ENCODE measurements at regions not wholly inside any gene's neighbourhood (a gene's known extent, or its start where the extent isn't known, plus 50 kb on each side); places are given as distances from the start of the nearest gene placed in this dataset.
"Not testable (repeated sequence)": the region's sequence is repeated elsewhere in the genome, so short reads cannot be mapped to it uniquely, and the experiment has no call there.

DNA sequence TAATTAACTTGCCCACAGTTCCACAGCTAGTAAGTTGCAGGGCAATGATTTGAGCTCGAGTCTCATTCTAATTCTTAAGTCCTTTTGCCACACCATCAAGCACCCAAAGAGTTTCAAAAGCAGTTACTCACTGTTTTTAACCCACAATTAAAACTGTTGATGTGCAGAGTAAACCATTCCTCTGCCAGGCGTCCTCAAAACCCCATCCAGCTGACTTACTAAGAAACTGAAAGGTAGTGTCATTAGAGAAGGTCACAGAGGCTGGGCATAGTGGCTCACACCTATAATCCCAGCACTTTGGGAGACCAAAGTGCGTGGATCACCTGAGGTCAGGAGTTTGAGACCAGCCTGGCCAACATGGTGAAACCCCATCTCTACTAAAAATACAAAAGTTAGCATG is 121.7 kb downstream of the CHIC2 start:
- no peak for DNase-seq (ENCODE audit: low read depth)
- no peaks in the 10 kb centered on the region for H3K36me3 ChIP-seq (ENCODE audit: control insufficient read depth, insufficient read depth, low read length)
- H3K27me3 ChIP-seq (ENCODE audit: control insufficient read depth, insufficient read depth, low read length): no peaks in the 10 kb centered on the region
- H3K4me3 ChIP-seq (ENCODE audit: low read depth, low read length): no peak overlapping the region
- TF ChIP-seq, protein P1, sequence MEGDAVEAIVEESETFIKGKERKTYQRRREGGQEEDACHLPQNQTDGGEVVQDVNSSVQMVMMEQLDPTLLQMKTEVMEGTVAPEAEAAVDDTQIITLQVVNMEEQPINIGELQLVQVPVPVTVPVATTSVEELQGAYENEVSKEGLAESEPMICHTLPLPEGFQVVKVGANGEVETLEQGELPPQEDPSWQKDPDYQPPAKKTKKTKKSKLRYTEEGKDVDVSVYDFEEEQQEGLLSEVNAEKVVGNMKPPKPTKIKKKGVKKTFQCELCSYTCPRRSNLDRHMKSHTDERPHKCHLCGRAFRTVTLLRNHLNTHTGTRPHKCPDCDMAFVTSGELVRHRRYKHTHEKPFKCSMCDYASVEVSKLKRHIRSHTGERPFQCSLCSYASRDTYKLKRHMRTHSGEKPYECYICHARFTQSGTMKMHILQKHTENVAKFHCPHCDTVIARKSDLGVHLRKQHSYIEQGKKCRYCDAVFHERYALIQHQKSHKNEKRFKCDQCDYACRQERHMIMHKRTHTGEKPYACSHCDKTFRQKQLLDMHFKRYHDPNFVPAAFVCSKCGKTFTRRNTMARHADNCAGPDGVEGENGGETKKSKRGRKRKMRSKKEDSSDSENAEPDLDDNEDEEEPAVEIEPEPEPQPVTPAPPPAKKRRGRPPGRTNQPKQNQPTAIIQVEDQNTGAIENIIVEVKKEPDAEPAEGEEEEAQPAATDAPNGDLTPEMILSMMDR (IDR thresholded peaks at IDR 0.05; ENCODE audit: insufficient read depth, low read length, poor library complexity, severe bottlenecking): no peak

DNA sequence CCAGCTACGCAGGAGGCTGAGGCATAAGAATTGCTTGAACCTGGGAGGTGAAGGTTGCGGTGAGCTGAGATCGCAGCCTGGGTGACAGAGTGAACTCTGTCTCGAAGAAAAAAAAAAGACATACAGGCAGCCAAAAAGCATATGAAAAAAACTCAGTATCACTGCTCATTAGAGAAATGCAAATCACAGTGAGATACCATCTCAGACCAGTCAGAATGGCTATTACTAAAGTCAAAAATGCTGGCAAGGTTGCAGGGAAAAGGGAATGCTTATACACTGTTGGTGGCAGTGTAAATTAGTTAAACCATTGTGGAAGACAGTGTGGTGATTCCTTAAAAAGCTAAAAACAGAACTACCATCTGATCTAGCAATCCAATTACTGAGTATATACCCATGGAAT is 123.1 kb downstream of the CHIC2 start:
- Histone ChIP-seq H3K4me3 (ENCODE audit: low read depth, low read length) (no peak overlapping the region), H3K36me3 (ENCODE audit: control insufficient read depth, insufficient read depth, low read length) (no peaks in the 10 kb centered on the region), H3K27me3 (ENCODE audit: control insufficient read depth, insufficient read depth, low read length) (no peaks in the 10 kb centered on the region)
- TF ChIP-seq, protein P1 (IDR thresholded peaks at IDR 0.05; ENCODE audit: insufficient read depth, low read length, poor library complexity, severe bottlenecking): no peak
- no peak for DNase-seq (ENCODE audit: low read depth)

DNA sequence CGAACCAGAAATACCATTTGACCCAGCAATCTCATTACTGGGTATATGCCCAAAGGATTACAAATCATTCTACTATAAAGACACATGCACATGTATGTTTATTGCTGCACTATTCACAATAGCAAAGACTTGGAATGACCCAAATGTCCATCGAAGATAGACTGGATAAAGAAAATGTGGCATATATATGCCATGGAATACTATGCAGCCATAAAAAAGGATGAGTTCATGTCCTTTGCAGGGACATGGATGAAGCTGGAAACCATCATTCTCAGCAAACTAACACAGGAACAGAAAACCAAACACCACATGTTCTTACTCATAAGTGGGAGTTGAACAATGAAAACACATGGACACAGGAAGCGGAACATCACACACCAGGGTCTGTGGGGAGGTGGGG is 124.5 kb downstream of the CHIC2 start:
- not testable (repeated sequence) for H3K27me3 ChIP-seq (ENCODE audit: control insufficient read depth, insufficient read depth, low read length); DNase-seq (ENCODE audit: low read depth); H3K4me3 ChIP-seq (ENCODE audit: low read depth, low read length); H3K36me3 ChIP-seq (ENCODE audit: control insufficient read depth, insufficient read depth, low read length)

DNA sequence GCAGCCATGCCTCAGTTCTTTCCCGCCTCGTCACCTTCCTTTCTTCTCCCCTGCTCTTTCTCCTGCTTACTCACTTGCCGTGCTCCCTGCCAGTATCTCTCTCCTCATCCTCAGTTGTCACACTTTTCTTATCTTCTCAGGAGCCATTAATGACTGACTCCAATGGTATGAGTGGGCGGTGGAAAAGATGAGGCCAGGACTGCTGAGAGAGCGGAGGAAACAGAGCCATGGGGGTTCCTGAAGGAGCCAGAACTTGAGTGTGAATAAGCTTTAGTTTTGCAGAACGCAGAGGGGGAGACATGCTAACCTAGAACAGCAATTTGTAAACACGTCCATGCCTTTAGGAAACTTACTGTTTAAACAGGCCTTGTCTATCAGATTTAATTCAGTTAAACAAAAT is 126.5 kb downstream of the CHIC2 start:
- no peaks in the 10 kb centered on the region for H3K27me3 ChIP-seq (ENCODE audit: control insufficient read depth, insufficient read depth, low read length)
- no peaks in the 10 kb centered on the region for H3K36me3 ChIP-seq (ENCODE audit: control insufficient read depth, insufficient read depth, low read length)
- TF ChIP-seq, protein P1 (IDR thresholded peaks at IDR 0.05; ENCODE audit: insufficient read depth, low read length, poor library complexity, severe bottlenecking): no peak
- H3K4me3 ChIP-seq (ENCODE audit: low read depth, low read length): no peak overlapping the region
- DNase-seq (ENCODE audit: low read depth): no peak

DNA sequence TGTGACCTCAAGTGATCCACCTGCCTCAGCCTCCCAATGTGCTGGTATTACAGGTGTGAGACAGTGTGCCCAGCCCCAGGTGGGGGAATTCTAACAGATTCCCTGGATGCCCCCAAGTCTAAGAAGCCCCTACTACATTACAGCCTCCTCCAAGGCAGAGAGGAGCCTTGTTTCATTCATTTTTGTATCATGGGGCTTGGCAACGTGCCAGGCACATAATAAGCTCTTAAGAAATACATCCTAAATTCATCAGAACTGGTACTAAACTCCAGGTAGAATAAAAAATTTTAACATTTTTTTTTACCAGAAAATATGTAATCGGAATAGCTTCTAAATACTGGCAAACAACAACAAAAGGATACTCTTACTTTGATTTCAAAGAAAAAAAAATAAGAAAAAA is 127.1 kb downstream of the CHIC2 start:
- TF ChIP-seq, protein P1 (IDR thresholded peaks at IDR 0.05; ENCODE audit: insufficient read depth, low read length, poor library complexity, severe bottlenecking): no peak
- no peak overlapping the region for H3K4me3 ChIP-seq (ENCODE audit: low read depth, low read length)
- no peak for DNase-seq (ENCODE audit: low read depth)
- H3K27me3 ChIP-seq (ENCODE audit: control insufficient read depth, insufficient read depth, low read length): no peaks in the 10 kb centered on the region
- no peaks in the 10 kb centered on the region for H3K36me3 ChIP-seq (ENCODE audit: control insufficient read depth, insufficient read depth, low read length)

DNA sequence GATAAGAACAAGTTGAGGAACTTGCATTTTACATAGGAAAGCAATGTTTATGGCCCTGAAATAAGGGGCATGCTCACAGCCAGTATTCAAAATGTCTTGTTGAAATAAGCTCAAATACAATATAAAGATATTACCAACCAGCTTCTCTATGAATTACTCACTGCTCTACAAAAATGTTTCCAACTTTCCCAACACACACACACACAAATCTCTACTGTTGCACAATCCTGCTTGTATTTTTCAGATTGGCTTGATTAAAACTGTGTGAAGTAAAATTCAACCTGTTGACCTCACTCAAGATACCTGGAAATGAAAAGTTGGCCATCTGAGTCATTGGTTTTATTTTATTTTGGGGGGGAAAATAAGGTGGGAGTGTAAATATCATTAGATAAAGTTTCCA is 128.6 kb downstream of the CHIC2 start:
- Histone ChIP-seq H3K4me3 (ENCODE audit: low read depth, low read length) (no peak overlapping the region), H3K27me3 (ENCODE audit: control insufficient read depth, insufficient read depth, low read length) (no peaks in the 10 kb centered on the region), H3K36me3 (ENCODE audit: control insufficient read depth, insufficient read depth, low read length) (no peaks in the 10 kb centered on the region)
- TF ChIP-seq, protein P1 (IDR thresholded peaks at IDR 0.05; ENCODE audit: insufficient read depth, low read length, poor library complexity, severe bottlenecking): no peak
- DNase-seq (ENCODE audit: low read depth): no peak
